H1 (cell line): ENCODE measurements at regions not wholly inside any gene's neighbourhood (a gene's known extent, or its start where the extent isn't known, plus 50 kb on each side); places are given as distances from the start of the nearest gene placed in this dataset.

Source experiments
- CTCF ChIA-PET: fragments of 300-600 bp; sonication (Branson Sonifier 250); formaldehyde crosslinking; loops from one replicate; lab custom pipeline; 2021; ENCODE audit not compliant: partially characterized antibody; lab: Charles Lee
- POLR2A ChIA-PET: fragments of 300-600 bp; sonication (Branson Sonifier 250); formaldehyde crosslinking; loops from one replicate; lab custom pipeline; 2021; ENCODE audit warnings: inconsistent platforms; ENCODE audit not compliant: partially characterized antibody; lab: Charles Lee
- DNase-seq, 2 experiments: peaks; one replicate each; pipeline versions ENCODE4 v3.0.0 to v3.0.0-alpha.2; 2010 to 2022; ENCODE audit warnings: low spot score in 2 of 2, low read depth in 1 of 2, mixed read lengths in 1 of 2
- FAIRE-seq: peaks from 2 replicates; lab custom pipeline; 2011; peaks lifted over from hg19 to GRCh38; lab: Jason Lieb, UNC
- H2AFZ ChIP-seq: 2 replicates; pipeline ENCODE4 v1.8.1; 2012; ENCODE audit warnings: low read length, inconsistent platforms
- H2AK5ac ChIP-seq: 2 replicates; pipeline ENCODE4 v1.6.1; 2013; ENCODE audit warnings: low read depth, low read length
- H2BK120ac ChIP-seq: replicated peaks from 2 replicates; pipeline ENCODE3; 2013; ENCODE audit warnings: low read depth, low read length, inconsistent platforms
- H2BK12ac ChIP-seq: 2 replicates; pipeline ENCODE4 v1.6.1; 2013; ENCODE audit warnings: low read depth, low read length
- H2BK15ac ChIP-seq: 2 replicates; pipeline ENCODE4 v1.6.1; 2013; ENCODE audit warnings: low read length
- H2BK20ac ChIP-seq: 2 replicates; pipeline ENCODE4 v1.6.1; 2013; ENCODE audit warnings: low read length
- H2BK5ac ChIP-seq: 2 replicates; pipeline ENCODE4 v1.6.1; 2013; ENCODE audit warnings: low read depth, low read length
- H3K14ac ChIP-seq: 2 replicates; pipeline ENCODE4 v1.6.1; 2013; ENCODE audit warnings: inconsistent platforms; ENCODE audit not compliant: insufficient read length
- H3K18ac ChIP-seq: 2 replicates; pipeline ENCODE4 v1.6.1; 2013; ENCODE audit warnings: low read length; ENCODE audit errors: extremely low read depth
- H3K23ac ChIP-seq: 2 replicates; pipeline ENCODE4 v1.6.1; 2013; ENCODE audit warnings: inconsistent platforms; ENCODE audit not compliant: insufficient read length
- H3K23me2 ChIP-seq: 2 replicates; pipeline ENCODE4 v1.6.1; 2013; ENCODE audit warnings: low read depth, low read length
- H3K27ac ChIP-seq: 2 replicates; pipeline ENCODE4 v1.6.1; 2011; ENCODE audit warnings: low read depth, low read length, inconsistent platforms
- H3K27me3 ChIP-seq, 4 experiments: replicated peaks in 1 of 4; 1 replicate in 1 of 4; 2 replicates in 3 of 4; pipeline versions ENCODE4 v1.6.1 to v1.8.1; 2011 to 2013; ENCODE audit warnings: low read length in 3 of 4, mild to moderate bottlenecking in 3 of 4, inconsistent platforms in 2 of 4, mixed read lengths in 2 of 4, moderate library complexity in 1 of 4; ENCODE audit not compliant: control insufficient read depth in 3 of 4, insufficient read depth in 3 of 4; ENCODE audit errors: extremely low read depth in 1 of 4
- H3K36me3 ChIP-seq, 4 experiments: 2 replicates each; pipeline versions ENCODE4 v1.6.1 to v1.8.1; 2011 to 2013; ENCODE audit warnings: mild to moderate bottlenecking in 4 of 4, low read length in 3 of 4, moderate library complexity in 2 of 4, control low read depth in 1 of 4, inconsistent platforms in 1 of 4; ENCODE audit not compliant: insufficient read depth in 4 of 4, control insufficient read depth in 2 of 4
- H3K4ac ChIP-seq: replicated peaks from 2 replicates; pipeline ENCODE3; 2013; ENCODE audit warnings: low read length, low read depth, mixed read lengths, inconsistent platforms; ENCODE audit not compliant: insufficient read length
- H3K4me1 ChIP-seq, 4 experiments: replicated peaks in 1 of 4; 1 replicate in 1 of 4; 2 replicates in 3 of 4; pipeline versions ENCODE4 v1.6.1 to v1.8.1; 2011 to 2013; ENCODE audit warnings: low read length in 3 of 4, inconsistent platforms in 2 of 4, mixed read lengths in 1 of 4; ENCODE audit not compliant: insufficient read depth in 4 of 4, control insufficient read depth in 3 of 4
- H3K4me2 ChIP-seq, 2 experiments: 2 replicates each; pipeline versions ENCODE4 v1.6.1 to v1.8.1; 2011 to 2013; ENCODE audit warnings: low read depth in 2 of 2, low read length in 2 of 2, control low read depth in 1 of 2, inconsistent platforms in 1 of 2, mild to moderate bottlenecking in 1 of 2; ENCODE audit not compliant: insufficient read depth in 1 of 2
- H3K4me3 ChIP-seq, 4 experiments: fragments of 200-600, 300-600 bp in 1 of 4; sonication (generic), shearing (Covaris generic), sonication (Bioruptor Twin) in 1 of 4; 2 replicates each; pipeline versions ENCODE4 v1.5.1 to v1.8.1; 2011 to 2016; ENCODE audit warnings: low read length in 4 of 4, low read depth in 3 of 4, control low read depth in 2 of 4, inconsistent platforms in 2 of 4, mild to moderate bottlenecking in 2 of 4, mixed read lengths in 1 of 4, moderate library complexity in 1 of 4; ENCODE audit not compliant: insufficient read depth in 2 of 4; ENCODE audit errors: extremely low read depth in 1 of 4
- H3K56ac ChIP-seq: replicated peaks from 2 replicates; pipeline ENCODE3; 2013; ENCODE audit warnings: low read depth, mild to moderate bottlenecking, mixed read lengths, low read length, inconsistent platforms; ENCODE audit not compliant: insufficient read length
- H3K79me1 ChIP-seq: 2 replicates; pipeline ENCODE4 v1.6.1; 2013; ENCODE audit warnings: low read depth, low read length, control low read depth
- H3K79me2 ChIP-seq, 2 experiments: 2 replicates each; pipeline versions ENCODE4 v1.6.1 to v1.8.1; 2012 to 2013; ENCODE audit warnings: low read length in 2 of 2, mild to moderate bottlenecking in 2 of 2, inconsistent platforms in 1 of 2; ENCODE audit not compliant: insufficient read depth in 2 of 2, control insufficient read depth in 1 of 2
- H3K9ac ChIP-seq, 4 experiments: replicated peaks in 1 of 4; 1 replicate in 1 of 4; 2 replicates in 3 of 4; pipeline versions ENCODE4 v1.6.1 to v1.8.1; 2011 to 2013; ENCODE audit warnings: low read depth in 3 of 4, low read length in 3 of 4, control low read depth in 2 of 4, mild to moderate bottlenecking in 2 of 4, moderate library complexity in 2 of 4, inconsistent platforms in 1 of 4; ENCODE audit errors: extremely low read depth in 1 of 4
- H3K9me3 ChIP-seq, 2 experiments: 2 replicates each; pipeline versions ENCODE4 v1.6.1 to v1.8.1; 2012 to 2013; ENCODE audit warnings: mild to moderate bottlenecking in 2 of 2, moderate library complexity in 2 of 2, control low read depth in 1 of 2, inconsistent platforms in 1 of 2, low read depth in 1 of 2, low read length in 1 of 2, mixed read lengths in 1 of 2; ENCODE audit not compliant: insufficient read depth in 2 of 2
- H4K20me1 ChIP-seq, 2 experiments: replicated peaks in 1 of 2; 2 replicates each; pipeline versions ENCODE3 to v1.8.1; 2011 to 2013; ENCODE audit warnings: inconsistent platforms in 2 of 2, low read length in 2 of 2, mild to moderate bottlenecking in 1 of 2; ENCODE audit not compliant: insufficient read depth in 2 of 2, control insufficient read depth in 1 of 2
- H4K5ac ChIP-seq: 2 replicates; pipeline ENCODE4 v1.6.1; 2013; ENCODE audit warnings: low read length, low read depth, mixed read lengths, inconsistent platforms; ENCODE audit not compliant: insufficient read length
- H4K8ac ChIP-seq: 2 replicates; pipeline ENCODE4 v1.8.0; 2013; ENCODE audit warnings: mild to moderate bottlenecking, moderate library complexity, low read length, inconsistent platforms; ENCODE audit not compliant: insufficient read depth; ENCODE audit errors: extremely low read depth
- H4K91ac ChIP-seq: replicated peaks from 2 replicates; pipeline ENCODE3; 2013; ENCODE audit warnings: low read length, mixed read lengths, inconsistent platforms; ENCODE audit not compliant: insufficient read length
- MAFK ChIP-seq: IDR thresholded peaks from 2 replicates; pipeline ENCODE4 v1.6.1; 2012; ENCODE audit warnings: low read depth, mild to moderate bottlenecking, improper control_type of control experiment, low read length
- POLR2AphosphoS5 ChIP-seq: IDR thresholded peaks from 2 replicates; pipeline ENCODE4 v1.6.1; 2011; ENCODE audit warnings: low read depth, low read length

DNA sequence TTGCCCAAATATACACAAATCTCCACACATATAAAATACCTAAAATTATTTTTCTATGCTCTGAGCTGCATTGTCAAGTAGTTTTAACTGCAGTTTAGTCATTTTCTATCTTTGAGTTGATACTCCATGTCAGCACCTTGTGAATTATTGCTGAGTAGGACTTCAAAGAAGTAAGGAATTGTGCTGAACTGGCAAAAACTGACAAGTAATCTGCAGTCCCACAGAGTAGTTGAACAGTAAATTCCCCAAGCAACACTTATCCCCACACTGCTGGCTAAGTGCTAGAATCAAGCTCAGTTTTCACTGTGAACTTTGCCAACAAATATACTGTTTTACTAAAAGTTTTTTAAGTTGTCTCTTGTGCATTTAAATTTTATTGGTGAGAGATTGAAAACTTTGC is 141.8 kb upstream of the ST6GAL2 start:
- Histone ChIP-seq H3K4me2 (no peak overlapping the region), H3K27me3 (no peaks in the 10 kb centered on the region), H3K56ac (no peak overlapping the region), H3K4ac (no peak overlapping the region), H3K79me1 (no peaks in the 10 kb centered on the region), H2AFZ (no peak overlapping the region), H2AK5ac (no peak overlapping the region), H2BK15ac (no peak overlapping the region), H3K27ac (no peak overlapping the region), H2BK12ac (no peak overlapping the region), H3K18ac (no peak overlapping the region), H2BK20ac (no peak overlapping the region), H3K9ac (no peak overlapping the region), H4K20me1 (no peaks in the 10 kb centered on the region), H3K23ac (no peak overlapping the region), H4K5ac (no peak overlapping the region), H2BK120ac (no peak overlapping the region), H3K23me2 (no peaks in the 10 kb centered on the region), H3K14ac (no peak overlapping the region), H2BK5ac (no peak overlapping the region), H3K79me2 (no peaks in the 10 kb centered on the region), H3K9me3 (0 out of 4 replicates have a peak, but pooled peaks cover 0 to 3% of the 10 kb centered on the region in 2 experiments), H3K36me3 (no peaks in the 10 kb centered on the region), H4K91ac (no peak overlapping the region), H3K4me3 (no peak overlapping the region), H4K8ac (no peak overlapping the region), H3K4me1 (no peaks in the 10 kb centered on the region)
- ChIA-PET POLR2A (no interaction called here), CTCF (no interaction called here)
- peak; percentile 22; the same call in 1 of the 2 replicates for TF ChIP-seq MAFK
- TF ChIP-seq POLR2AphosphoS5: no peak
- FAIRE-seq: no peak
- DNase-seq: no peak
